IPS DF 4.7 (cell line): ENCODE measurements at regions not wholly inside any gene's neighbourhood (a gene's known extent, or its start where the extent isn't known, plus 50 kb on each side); places are given as distances from the start of the nearest gene placed in this dataset.

ENCODE experiments used
- DNase-seq: peaks from one replicate; pipeline ENCODE4 v3.0.0-alpha.2; 2013; ENCODE audit warnings: low spot score; ENCODE audit errors: extremely low read depth

DNA sequence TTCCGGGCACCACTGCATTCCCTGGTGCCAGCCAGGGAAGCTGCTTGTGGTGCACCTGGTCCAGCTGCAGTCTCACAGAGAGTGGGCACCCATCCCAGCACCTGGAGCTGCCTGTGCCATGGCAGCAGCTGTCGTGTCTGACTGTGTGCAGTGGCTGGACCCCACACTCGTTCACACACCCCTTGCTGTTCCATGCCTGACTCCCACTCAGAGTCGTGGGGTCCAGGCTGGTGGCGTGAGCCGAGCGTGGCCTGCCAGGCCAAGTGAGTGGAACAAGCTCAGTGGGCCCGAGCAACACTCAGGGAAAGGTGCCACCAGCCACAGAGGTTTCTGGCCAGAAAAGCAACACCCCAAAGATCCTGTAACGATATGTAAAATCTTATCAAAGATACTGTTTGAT, 97.2 kb upstream of the KCNK1 start:
- no peak for DNase-seq

DNA sequence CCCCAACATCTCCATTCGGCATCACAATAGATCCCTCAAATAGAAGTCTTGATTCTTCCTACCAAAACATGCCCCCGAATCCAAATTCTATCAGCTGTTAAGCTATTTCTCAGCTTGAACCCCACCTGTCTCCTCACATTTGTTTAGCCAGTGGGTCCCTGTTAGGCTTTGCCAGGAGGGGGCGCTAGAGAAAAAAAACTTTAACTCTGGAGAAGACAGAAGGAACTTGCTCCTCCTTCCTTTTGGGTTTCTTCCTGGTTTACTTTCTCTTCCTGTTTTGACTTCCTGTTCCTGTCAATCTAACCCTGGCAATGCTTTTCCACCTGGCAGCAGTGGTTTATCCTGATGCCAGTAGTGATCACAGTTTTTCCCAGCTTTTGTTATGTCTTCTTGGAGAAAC, 95.6 kb upstream of the KCNK1 start:
- peak; percentile 49 for DNase-seq

DNA sequence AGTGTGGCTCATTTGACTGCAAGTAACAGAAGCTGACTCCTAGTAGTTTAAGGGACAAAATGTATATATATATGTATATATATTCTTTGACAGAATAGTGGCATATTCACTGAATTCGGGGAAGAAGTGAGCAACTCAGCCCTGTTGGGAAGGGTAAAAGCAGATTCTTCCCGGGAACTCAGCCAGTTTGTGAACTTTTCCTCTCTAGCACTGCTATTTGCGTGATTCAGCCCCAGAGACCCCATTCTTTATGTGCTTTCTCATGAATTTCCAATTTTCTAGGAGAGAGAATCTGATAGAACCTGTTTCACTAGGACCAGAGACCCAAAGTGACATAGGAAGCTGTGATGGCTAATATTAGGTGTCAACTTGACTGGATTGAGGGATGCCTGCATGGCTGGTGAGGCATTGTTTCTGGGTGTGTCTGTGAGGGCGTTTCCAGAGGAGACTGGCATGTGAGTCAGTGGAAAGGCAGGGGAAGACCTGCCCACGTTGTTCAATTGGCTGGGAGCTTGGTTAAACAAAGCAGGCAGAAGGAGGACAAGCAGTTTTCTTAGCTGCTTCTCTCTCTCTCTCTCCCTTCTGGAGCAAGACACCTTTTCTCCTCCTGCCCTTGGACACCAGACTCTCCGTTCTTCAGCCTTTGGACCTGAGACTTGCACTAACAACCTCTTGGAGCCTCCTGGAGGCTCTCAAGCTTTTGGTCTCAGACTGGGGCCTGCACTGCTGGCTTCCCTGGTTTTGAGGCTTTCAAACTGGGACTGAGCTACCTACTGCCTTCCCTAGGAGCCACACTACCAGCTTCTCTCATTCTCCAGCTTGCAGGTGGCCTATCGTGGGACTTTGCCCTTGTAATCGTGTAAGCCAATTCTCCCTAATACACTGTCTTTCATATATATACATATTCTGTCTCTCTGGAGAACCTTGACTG, 93.4 kb upstream of the KCNK1 start:
- DNase-seq, result no peak

DNA sequence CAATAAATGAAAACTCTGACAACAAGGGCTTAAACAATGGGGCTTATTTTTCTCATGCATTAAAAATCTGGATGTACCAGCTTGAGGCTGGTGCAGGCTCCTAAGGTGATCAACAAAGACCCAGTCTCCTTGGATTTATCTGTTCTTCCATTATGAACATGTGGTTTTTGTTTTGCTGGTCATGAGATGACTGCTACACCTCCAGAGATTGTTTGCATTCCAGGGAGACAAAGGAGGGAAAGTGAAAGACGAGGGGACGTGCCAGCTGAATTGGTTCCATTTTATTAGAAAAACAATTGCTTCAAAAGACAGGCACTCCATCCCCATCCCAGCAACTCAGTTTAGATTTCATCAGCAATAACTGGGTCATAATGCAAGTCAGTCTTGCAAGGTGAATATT, 90.9 kb upstream of the KCNK1 start:
- DNase-seq, result no peak

DNA sequence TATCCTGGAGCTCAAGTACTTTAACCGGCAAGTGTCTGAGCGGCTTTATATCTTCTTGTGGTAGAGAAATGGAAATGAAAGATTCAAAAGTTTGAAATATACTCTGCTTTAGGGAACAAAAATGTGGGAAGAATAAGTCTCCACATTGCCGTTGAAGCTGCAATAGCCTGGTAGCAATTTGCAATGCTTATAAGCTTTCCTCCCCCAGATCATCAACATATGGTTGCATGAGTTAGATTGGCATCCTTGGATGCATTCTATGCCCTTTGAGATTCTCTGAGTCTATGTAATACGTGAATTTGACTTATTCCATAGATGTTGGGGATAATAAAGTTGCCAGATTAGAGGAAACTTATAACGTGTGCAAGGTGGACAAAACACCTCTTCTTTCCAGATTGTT, 86.1 kb upstream of the KCNK1 start:
- no peak for DNase-seq

DNA sequence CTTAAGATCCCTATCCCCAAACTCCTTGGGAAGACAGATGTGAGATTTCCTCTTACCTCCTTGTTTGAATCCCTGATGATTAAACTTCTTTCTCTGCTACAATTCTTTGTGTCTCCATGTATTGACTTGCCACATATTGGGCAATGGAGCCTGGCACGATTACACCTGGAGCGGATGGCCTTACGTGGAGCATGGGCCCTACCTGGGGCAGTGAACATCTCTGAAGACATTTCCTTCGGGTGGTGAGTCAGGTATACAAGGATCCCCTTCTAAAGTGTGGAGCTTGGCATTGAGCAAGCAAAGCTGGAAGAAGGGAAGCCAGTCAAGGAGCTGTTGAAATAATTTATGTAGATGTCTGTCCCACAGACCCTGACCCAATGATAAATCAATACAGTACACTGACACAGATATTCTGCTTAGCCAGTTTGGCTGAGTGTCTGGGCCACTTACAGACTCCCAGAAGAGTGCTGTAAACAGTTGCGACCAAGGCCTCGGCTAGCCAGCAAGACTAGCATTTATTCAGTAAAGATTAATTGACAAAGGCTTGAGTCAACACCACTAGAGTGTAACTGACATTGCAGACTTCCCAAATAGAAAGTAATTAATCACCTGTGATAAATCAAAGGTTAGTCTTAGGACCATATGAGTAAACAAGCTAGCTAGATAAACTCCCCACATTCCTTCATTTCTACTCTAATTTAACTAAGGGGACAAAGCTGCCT, 83.1 kb upstream of the KCNK1 start:
- DNase-seq, result no peak

DNA sequence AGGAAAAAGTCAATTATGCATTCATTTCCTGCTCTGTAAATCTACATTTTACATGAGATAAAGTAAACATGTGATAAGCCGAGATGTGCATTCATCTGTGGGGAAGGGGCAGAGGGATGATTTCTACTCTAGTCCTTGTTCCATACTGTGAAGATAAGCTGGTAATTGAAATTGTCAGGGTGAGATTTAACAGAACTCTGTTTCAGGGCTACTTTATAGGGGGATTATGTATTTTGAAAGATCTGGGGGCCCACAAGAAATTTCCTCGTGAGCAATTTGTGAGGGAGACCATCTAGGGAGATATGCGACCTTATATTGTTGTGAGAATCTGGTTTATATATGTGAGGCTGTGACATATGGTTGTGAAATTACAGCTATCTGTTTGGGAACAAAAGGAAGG, 73.1 kb upstream of the KCNK1 start:
- DNase-seq, result no peak

DNA sequence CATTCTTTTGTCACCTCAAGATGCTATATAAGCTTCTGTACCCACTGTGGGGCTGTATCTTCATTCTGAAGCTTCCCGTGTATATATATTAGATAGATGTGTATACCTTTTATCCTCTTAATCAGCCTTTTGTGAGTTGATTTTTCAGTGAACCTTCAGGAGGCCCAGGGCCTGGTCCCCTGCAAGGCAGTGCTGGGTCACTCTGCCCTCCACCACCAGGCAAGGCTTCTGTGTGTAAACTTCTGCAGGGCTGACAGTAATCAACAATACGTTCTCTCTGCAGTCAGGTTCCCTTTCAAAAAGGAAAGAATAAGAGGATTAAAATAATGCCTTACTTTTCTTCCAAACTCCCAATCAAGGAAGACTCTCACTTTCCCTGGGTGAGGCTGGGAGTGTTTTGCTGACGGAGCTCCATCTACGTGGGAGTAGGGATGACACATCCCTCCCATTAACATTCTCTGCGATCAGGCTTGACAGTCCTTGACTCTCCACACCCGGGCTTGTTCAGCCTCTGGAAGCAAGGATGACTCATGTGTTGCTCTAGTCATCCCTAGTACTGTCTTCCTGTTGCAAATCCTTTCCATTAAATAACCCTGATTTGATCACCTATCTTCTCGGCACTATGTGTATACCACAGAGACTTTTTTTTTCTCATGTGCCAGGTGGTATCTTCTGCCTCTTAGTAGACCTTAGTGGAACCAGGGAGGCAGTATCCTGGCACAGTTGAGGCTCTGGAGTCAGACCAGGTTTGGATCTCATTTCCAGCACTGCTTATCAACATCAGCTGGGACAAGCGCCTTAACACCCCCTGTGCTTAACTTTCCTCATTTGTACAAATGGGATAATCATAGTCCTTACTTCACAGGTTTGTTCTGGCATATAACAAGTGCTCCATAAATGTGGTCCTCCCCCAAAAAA, 70.3 kb upstream of the KCNK1 start:
- no peak for DNase-seq

DNA sequence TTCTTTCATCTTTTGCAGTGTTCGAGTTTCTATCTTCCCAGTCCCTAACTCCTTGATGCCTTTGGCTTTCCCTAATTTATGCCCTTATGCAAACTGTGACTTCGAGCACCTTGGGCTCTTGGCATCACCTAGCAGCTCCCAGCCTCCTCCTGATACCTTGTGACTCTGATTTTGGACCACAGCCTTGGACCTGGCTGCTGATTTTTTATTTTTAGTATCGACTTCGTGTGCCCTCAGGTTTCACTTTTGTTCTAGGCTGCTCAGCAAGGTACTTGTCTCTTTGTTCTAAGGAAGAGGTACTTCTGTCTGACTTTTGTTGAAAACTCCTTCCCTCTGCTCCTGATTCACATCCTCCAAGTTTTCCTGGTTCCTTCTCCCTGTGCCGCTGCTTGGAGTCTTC, 69.6 kb upstream of the KCNK1 start:
- DNase-seq, result no peak

DNA sequence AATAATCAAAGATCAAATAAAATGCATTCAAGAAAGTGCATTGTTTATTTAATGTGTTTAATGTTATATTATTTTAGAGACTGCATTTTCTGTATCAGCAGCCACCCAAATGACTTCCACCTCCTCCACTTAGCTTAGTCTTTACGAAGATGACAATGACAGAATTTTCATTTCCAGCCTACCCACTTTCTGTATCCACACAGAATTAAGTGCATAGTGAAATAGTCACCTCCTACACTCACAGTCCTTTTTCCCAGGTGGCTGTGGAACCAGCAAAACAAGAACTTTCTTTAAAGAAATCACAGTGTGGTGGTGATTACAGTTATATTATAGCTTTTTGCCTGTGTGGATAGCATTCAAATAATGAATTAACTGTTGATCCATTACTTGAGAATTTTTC, 66.2 kb upstream of the KCNK1 start:
- no peak for DNase-seq

DNA sequence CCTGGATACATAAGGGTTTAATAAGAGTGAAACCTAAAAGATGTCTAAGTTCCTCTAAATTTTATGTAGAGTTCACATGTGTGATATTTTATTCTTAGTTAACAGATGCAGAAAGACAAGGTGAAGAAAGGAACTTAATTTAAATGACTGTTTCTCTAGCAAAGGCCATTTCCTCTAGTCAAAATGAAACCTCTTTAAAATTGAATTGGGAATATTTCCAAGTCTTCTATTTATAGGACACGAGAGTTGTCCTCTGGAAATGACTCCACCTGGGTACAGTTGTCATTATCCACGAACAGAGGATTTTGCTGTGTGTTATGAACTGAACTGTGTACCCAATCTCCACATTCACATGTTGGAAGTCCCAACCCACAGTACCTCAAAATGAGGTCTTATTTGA, 64.5 kb upstream of the KCNK1 start:
- DNase-seq, result no peak

DNA sequence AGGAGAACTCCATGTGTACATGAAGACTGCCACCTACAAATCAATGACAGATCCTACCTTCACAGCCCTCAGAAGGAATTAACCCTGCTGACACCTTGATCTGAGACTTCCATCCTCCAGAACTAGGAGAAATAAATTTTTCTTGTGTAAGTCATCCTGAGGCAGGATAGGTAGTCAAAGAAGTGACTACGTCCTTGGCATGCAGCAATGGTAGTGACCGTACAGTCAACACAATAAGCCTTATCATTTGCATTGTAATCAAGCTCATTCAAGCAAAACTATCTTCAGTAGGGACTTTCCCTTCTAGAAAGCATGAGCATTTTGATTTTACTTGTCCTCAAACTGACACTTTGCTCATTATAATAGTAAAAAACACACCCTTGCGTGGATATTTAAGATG, 64.0 kb upstream of the KCNK1 start:
- no peak for DNase-seq

DNA sequence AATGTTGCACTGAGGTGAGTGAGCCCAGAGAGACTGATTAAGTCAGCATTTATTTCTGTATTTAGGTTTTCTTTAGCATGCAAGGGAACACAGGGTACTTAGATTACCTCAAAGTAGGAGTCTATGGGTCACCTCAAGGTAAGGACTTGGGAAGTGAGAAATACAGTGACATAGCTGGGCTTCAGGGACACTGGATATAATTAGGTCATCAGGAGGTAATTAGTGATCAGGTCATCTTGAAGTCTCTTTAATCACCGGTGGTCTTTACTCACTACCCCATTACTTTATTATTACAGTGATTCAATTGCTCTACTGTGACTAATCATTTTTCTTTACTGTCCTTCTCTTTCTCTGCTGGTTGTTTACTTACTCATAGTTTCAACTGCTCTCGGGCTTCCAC, 59.9 kb upstream of the KCNK1 start:
- no peak for DNase-seq

DNA sequence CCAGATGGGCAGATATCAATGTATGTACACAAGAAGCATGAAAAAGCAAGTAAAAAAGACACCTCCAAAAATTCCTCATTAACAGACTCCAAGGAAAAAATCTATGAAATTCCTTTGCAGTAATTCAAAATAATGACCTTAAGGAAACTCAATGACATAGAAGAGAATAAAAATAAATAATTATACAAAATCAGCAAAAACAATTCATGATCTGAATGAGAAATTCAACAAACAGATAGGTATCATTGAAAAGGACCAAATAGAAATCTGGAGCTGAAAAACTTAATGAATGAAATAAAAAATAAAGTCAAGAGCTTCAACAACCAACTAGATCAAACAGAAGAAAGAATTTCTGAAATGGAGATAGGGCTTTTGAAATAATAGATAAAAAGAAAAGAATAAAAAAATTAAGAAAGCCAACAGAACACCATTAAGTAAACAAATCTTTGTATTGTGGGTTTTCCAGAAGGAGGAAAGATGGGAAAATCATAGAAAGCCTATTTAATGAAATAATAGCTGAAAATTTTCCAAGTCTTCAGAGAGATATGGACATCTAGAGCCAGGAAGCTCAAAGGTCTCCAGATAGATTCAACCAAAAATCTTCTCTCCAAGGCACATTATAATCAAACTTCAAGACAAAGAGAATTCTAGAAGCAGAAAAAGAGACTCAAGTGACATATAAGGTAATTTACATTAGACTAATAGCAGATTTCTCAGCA, 52.0 kb upstream of the KCNK1 start:
- DNase-seq, result no peak
